Kidney tubule cell (primary cell): ENCODE measurements at regions not wholly inside any gene's neighbourhood (a gene's known extent, or its start where the extent isn't known, plus 50 kb on each side); places are given as distances from the start of the nearest gene placed in this dataset.
"Not testable (repeated sequence)": the region's sequence is repeated elsewhere in the genome, so short reads cannot be mapped to it uniquely, and the experiment has no call there.

Experiments used
- DNase-seq: peaks from one replicate; pipeline ENCODE4 v3.0.0-alpha.2; 2018; ENCODE audit warnings: low spot score

- peak; percentile 73 for DNase-seq
Observed at GRCh38 chr12:80045594-80045993, 53.7 kb upstream of the OTOGL start.

- peak; percentile 90 for DNase-seq
Observed at GRCh38 chr12:80044694-80045046, 54.7 kb upstream of the OTOGL start.

GRCh38 chr12:80041692-80042091, 57.6 kb upstream of the OTOGL start:
- peak; percentile 59 for DNase-seq

GRCh38 chr12:80041071-80041470, 58.3 kb upstream of the OTOGL start:
- no peak for DNase-seq

GRCh38 chr12:80040075-80040738, 59.1 kb upstream of the OTOGL start:
- DNase-seq = no peak

GRCh38 chr12:80038062-80038560, 61.2 kb upstream of the OTOGL start:
- DNase-seq = no peak

GRCh38 chr12:80033448-80033847, 65.9 kb upstream of the OTOGL start:
- peak; percentile 17 for DNase-seq

- no peak for DNase-seq
Observed at GRCh38 chr12:80032946-80033345, 66.4 kb upstream of the OTOGL start.

GRCh38 chr12:80031229-80031628, 68.1 kb upstream of the OTOGL start:
- no peak for DNase-seq

GRCh38 chr12:80025638-80026037, 73.7 kb upstream of the OTOGL start:
- no peak for DNase-seq

- no peak for DNase-seq
Observed at GRCh38 chr12:80019691-80020090, 79.6 kb upstream of the OTOGL start.

- no peak for DNase-seq
Observed at GRCh38 chr12:80018119-80018518, 81.2 kb upstream of the OTOGL start.

GRCh38 chr12:80017261-80017870, 82.0 kb upstream of the OTOGL start:
- no peak for DNase-seq

- no peak for DNase-seq
Observed at GRCh38 chr12:80016684-80017083, 81.8 kb upstream of the PPP1R12A start.

GRCh38 chr12:80015660-80016059, 80.8 kb upstream of the PPP1R12A start:
- no peak for DNase-seq

- not testable (repeated sequence) for DNase-seq
Observed at GRCh38 chr12:80003744-80004143, 68.8 kb upstream of the PPP1R12A start.

- peak; percentile 28 for DNase-seq
Observed at GRCh38 chr12:80001562-80001961, 66.7 kb upstream of the PPP1R12A start.

- no peak for DNase-seq
Observed at GRCh38 chr12:80000831-80001230, 65.9 kb upstream of the PPP1R12A start.

GRCh38 chr12:79998554-79998953, 63.7 kb upstream of the PPP1R12A start:
- no peak for DNase-seq

- DNase-seq = no peak
Observed at GRCh38 chr12:79997096-79997791, 62.3 kb upstream of the PPP1R12A start.

GRCh38 chr12:79995385-79996084, 60.6 kb upstream of the PPP1R12A start:
- DNase-seq = not testable (repeated sequence)

GRCh38 chr12:79993106-79993862, 58.4 kb upstream of the PPP1R12A start:
- no peak for DNase-seq
